BLaER1 (cell line): ENCODE measurements at regions not wholly inside any gene's neighbourhood (a gene's known extent, or its start where the extent isn't known, plus 50 kb on each side); places are given as distances from the start of the nearest gene placed in this dataset.
"Not testable (repeated sequence)": the region's sequence is repeated elsewhere in the genome, so short reads cannot be mapped to it uniquely, and the experiment has no call there.

Experiments
- H3K27ac ChIP-seq: shearing (Covaris generic); formaldehyde crosslinking; 2 replicates; pipeline ENCODE4 v1.8.1; 2022
- H3K27me3 ChIP-seq: shearing (Covaris generic); formaldehyde crosslinking; 2 replicates; pipeline ENCODE4 v1.8.1; 2022
- H3K36me3 ChIP-seq: shearing (Covaris generic); formaldehyde crosslinking; 2 replicates; pipeline ENCODE4 v1.8.1; 2022
- H3K4me1 ChIP-seq: shearing (Covaris generic); formaldehyde crosslinking; 2 replicates; pipeline ENCODE4 v1.8.1; 2022
- H3K4me2 ChIP-seq: shearing (Covaris generic); formaldehyde crosslinking; 2 replicates; pipeline ENCODE4 v1.8.1; 2022
- H3K4me3 ChIP-seq: shearing (Covaris generic); formaldehyde crosslinking; 2 replicates; pipeline ENCODE4 v1.8.1; 2022
- H3K9ac ChIP-seq: shearing (Covaris generic); formaldehyde crosslinking; 2 replicates; pipeline ENCODE4 v1.8.1; 2022
- H3K9me3 ChIP-seq: shearing (Covaris generic); formaldehyde crosslinking; 2 replicates; pipeline ENCODE4 v1.8.1; 2022
- H4K20me1 ChIP-seq: shearing (Covaris generic); formaldehyde crosslinking; 2 replicates; pipeline ENCODE4 v1.8.1; 2022
- Cebpa-rat ChIP-seq: shearing (Covaris generic); IDR thresholded peaks from 2 replicates; pipeline ENCODE4 v1.8.1; 2022

DNA sequence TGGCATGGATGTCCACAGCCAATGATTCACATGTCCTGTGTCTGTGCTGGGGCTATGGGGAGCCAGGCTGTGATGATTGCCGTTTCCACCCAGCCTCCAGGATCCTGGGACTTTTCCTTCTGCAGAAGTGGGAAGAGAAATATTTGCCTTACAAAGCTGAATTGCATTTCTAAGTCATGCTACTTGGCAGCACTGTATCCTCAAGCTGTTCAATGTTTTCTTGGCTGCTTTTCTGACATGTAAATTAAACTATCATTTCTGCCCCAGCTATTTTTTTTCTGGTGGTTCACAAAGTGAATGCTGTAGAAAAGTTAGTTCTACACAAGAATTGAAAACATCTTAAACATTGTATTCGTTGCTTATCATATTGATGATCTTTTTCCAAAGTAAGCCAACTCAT is 51.9 kb upstream of the TCERG1L start:
- no peaks in the 10 kb centered on the region for H4K20me1 ChIP-seq
- H3K9ac ChIP-seq: no peak overlapping the region
- TF ChIP-seq Cebpa-rat: no peak
- no peak overlapping the region for H3K4me2 ChIP-seq
- H3K9me3 ChIP-seq: peaks cover 9% of the 10 kb centered on the region
- no peak overlapping the region for H3K4me3 ChIP-seq
- no peaks in the 10 kb centered on the region for H3K27me3 ChIP-seq
- no peak overlapping the region for H3K27ac ChIP-seq
- no peaks in the 10 kb centered on the region for H3K36me3 ChIP-seq
- no peaks in the 10 kb centered on the region for H3K4me1 ChIP-seq

DNA sequence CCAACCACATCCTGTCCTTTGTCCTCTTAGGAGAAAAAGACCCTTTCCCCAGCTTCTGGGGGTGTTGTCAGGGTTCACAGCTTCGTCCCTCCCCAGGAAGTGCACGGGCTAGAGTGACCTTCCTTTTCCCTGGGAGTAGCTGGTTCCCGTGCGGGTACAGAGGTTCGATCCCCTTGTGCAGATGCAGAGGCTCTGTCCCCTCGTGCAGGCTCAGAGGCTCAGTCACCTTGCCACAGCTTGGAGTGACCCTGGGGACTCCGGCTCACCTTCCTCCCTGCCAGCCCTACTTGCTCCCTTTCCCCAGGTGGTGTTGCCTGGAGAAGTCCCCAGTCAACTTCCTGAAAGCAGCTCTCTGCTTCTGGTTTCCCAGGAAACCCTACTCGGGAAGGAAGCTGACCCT is 60.0 kb upstream of the TCERG1L start:
- Histone ChIP-seq H3K4me2 (peak overlapping the region; percentile 20), H3K36me3 (0 out of 2 replicates have a peak, but pooled peaks cover 4% of the 10 kb centered on the region), H3K27me3 (no peaks in the 10 kb centered on the region), H3K4me3 (no peak overlapping the region), H3K4me1 (peaks cover 35% of the 10 kb centered on the region), H4K20me1 (no peaks in the 10 kb centered on the region), H3K9me3 (peaks cover 22% of the 10 kb centered on the region), H3K27ac (no peak overlapping the region), H3K9ac (no peak overlapping the region)
- no peak for TF ChIP-seq Cebpa-rat

DNA sequence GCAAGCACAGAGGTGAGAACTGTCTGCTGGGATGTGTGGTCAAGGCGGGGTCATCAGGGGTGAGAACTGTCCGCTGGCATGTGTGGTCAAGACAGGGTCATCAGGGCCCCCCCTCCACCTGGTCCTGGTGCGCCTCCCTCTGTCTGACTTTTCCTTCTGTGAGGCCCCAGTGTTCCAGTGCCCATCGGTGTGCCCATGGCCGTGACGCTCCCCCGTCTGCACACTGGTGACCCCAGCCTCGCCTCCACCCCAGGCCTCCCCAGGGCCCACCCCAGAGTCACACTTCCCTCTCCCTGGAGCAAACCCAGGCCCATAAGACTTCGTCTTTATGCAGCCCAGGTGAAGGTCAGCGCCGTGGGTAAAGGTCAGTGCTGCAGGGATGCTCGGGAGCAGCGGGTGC is 70.1 kb upstream of the TCERG1L start:
- Histone ChIP-seq H4K20me1 (no peaks in the 10 kb centered on the region), H3K27me3 (no peaks in the 10 kb centered on the region), H3K27ac (no peak overlapping the region), H3K4me2 (no peak overlapping the region), H3K36me3 (no peaks in the 10 kb centered on the region), H3K9ac (no peak overlapping the region), H3K4me1 (no peaks in the 10 kb centered on the region; the same call in none of the 2 replicates), H3K9me3 (no peaks in the 10 kb centered on the region), H3K4me3 (no peak overlapping the region)
- TF ChIP-seq Cebpa-rat: no peak

DNA sequence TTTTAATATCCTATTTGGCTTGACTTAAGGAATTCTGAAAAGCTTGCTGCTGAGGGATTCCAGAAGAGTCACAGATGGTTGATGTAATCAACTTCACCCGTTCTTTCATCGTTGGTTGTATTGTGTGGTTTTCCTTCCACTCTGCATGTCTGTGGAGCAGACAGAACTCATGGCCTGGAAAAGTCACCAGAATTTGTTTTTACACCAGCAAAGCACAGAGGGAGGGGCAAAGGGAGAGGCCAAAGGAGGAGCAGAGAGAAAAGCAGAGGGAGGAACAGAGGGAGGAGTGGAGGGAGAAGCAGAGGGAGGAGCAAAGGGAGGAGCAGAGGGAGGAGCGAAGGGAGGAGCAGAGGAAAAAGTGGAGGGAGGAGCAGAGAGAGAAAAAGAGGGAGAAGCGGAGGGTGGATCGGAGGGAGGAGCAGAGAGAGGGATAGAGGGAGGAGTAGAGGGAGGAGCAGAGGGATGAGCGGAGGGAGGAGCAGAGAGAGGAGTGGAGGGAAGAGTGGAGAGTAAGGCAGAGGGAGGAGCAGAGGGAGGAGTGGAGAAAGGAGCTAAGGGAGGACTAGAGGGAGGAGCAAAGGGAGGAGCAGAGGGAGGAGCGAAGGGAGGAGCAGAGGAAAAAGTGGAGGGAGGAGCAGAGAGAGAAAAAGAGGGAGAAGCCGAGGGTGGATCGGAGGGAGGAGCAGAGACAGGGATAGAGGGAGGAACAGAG is 73.8 kb upstream of the TCERG1L start:
- H3K27me3 ChIP-seq, H4K20me1 ChIP-seq, H3K4me1 ChIP-seq, H3K4me3 ChIP-seq, H3K4me2 ChIP-seq, H3K27ac ChIP-seq, H3K9me3 ChIP-seq, H3K36me3 ChIP-seq, H3K9ac ChIP-seq: not testable (repeated sequence)

DNA sequence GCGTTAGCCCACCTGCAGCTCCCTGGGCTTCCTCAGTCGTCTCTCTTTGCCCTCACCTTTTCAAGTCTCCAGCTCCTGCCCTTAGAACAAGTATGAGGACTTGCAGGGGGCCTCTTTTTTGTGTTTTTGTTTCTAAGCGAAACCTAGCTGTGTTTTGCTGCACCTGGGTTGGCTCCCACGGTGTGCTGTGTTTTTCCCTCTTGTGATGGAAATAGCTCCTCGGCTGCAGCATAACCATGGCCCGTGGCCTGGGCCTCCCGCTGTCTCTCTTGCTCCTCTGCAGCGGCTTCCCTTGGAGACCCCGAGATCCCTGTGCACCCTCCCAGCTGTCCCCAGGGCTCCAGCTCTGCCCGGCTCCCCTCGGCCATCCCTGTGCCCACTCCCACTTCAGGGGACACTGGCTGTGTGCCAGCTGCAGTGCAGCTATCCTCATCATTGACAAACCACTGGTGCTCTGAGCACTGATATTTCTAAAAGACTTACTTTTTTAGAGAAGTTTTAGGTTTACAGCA is 75.6 kb upstream of the TCERG1L start:
- no peak overlapping the region for H3K27ac ChIP-seq
- H3K4me1 ChIP-seq: no peaks in the 10 kb centered on the region; the same call in 1 of the 2 replicates
- H3K4me3 ChIP-seq: no peak overlapping the region
- H3K36me3 ChIP-seq: no peaks in the 10 kb centered on the region
- no peak overlapping the region for H3K9ac ChIP-seq
- no peaks in the 10 kb centered on the region for H4K20me1 ChIP-seq
- no peaks in the 10 kb centered on the region for H3K9me3 ChIP-seq
- TF ChIP-seq Cebpa-rat: no peak
- no peak overlapping the region for H3K4me2 ChIP-seq
- no peaks in the 10 kb centered on the region for H3K27me3 ChIP-seq

DNA sequence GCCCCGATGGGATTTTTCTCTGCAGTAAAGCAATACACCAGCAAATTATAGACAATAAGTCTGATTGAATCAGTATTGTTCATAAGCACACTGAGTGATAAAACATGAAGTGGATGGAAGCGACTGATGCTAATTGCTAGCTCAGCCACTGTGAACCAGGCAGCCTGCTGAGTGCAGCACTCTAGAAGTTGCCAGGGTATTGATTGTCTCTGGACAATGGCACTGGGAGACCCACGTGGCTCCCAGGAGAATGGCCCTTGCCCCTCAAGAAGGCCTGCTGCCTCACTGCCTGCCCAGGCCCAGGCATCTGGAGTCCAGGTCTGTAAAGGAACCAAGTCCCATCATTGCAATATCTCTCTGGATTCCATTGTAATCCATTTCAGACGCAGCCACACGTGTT is 80.4 kb upstream of the TCERG1L start:
- TF ChIP-seq Cebpa-rat: no peak
- Histone ChIP-seq H3K9ac (no peak overlapping the region), H4K20me1 (no peaks in the 10 kb centered on the region), H3K4me1 (no peaks in the 10 kb centered on the region), H3K9me3 (no peaks in the 10 kb centered on the region), H3K4me2 (no peak overlapping the region), H3K27ac (no peak overlapping the region), H3K36me3 (no peaks in the 10 kb centered on the region), H3K27me3 (no peaks in the 10 kb centered on the region), H3K4me3 (no peak overlapping the region)

DNA sequence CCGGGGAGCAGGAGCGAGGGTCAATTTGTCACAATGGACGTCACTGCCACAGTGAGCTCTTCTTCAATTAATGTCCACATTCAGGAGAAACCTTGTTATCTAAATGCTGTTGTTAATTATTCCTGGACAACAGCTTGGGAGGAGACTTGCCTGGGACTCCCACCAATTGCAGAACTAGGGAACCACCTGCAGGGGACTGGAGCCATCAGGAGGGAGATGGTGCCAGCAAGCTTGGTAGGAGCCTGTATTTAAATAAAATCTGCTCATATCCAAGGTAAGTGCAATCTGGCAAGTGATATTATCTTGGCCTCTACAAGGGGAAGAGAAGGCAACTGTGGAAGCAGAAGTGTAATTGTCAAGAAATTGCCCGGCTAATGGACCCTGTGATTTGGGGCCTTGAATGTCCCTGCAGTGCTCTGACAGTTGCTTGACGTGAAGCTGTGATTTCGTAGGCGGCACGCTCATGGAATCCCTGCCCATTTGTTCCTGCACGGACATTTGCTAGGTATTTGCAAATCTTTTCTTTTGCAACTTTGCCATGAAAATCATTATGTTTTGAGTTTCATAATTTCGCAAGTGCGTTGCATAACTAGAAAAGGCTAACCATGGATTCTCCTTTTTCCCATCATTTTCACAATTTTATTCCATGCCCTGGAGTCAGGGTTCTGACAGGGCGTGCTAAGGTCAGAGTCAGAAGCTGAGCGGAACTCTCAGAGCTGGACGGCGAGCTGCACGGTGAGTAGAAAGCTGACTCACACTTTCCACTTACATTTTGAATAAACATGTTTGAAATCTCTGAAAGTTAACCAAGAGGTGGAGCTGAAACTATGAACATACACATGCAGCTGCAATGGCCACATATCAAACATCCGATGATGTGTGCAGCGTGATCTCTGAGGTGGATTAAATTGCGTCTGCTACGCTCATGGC is 84.9 kb upstream of the TCERG1L start:
- Histone ChIP-seq H3K4me2 (no peak overlapping the region), H3K27ac (no peak overlapping the region), H3K36me3 (no peaks in the 10 kb centered on the region), H3K9ac (no peak overlapping the region), H3K4me3 (no peak overlapping the region), H4K20me1 (no peaks in the 10 kb centered on the region), H3K4me1 (peaks cover under 1% of the 10 kb centered on the region; the same call in 1 of the 2 replicates), H3K9me3 (no peaks in the 10 kb centered on the region), H3K27me3 (no peaks in the 10 kb centered on the region)
- no peak for TF ChIP-seq Cebpa-rat

DNA sequence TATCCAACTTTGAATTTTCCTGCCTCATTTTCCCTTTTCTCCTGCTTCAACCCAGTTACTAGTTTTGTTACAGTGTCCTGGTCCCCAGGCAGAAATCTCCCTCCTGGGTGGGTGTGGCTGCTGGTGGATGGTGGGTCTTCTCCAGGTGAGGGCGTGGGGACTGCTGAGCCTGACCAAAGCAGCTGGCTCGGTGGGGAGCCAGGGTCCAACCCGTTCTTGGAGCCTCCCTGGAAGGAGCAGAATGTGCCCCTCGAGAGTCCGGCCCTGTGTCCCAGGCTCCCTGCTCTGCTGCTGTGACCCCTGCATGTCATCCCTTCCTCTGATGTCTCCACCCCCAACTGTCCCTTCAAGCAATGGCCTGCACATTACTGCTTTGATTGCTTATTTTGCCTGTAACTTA is 86.6 kb upstream of the TCERG1L start:
- H3K4me2 ChIP-seq: no peak overlapping the region
- H3K4me3 ChIP-seq: no peak overlapping the region
- H4K20me1 ChIP-seq: no peaks in the 10 kb centered on the region
- peaks cover 12% of the 10 kb centered on the region for H3K4me1 ChIP-seq
- H3K9me3 ChIP-seq: no peaks in the 10 kb centered on the region
- H3K36me3 ChIP-seq: no peaks in the 10 kb centered on the region
- no peak overlapping the region for H3K9ac ChIP-seq
- no peaks in the 10 kb centered on the region for H3K27me3 ChIP-seq
- no peak for TF ChIP-seq Cebpa-rat
- no peak overlapping the region for H3K27ac ChIP-seq

DNA sequence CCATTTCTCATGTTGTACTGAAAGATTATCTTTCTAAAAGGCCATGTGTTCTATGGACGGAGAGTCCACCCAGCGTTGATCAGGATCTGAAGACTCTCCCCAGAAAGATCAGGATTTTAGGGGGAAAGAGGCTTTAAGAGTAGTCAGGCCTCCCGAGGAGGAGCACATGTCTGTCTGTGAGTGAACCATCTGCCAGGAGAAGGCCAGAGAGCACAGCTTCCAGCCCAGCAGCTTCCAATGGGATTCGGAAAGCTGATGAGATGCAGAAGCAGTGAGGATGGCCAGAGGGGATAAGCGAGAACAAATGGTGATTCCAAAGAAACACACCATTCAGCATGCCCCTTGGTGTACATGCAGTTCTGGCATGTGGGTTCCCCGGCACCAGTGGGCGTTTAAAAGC is 88.5 kb upstream of the TCERG1L start:
- no peak overlapping the region for H3K9ac ChIP-seq
- no peak for TF ChIP-seq Cebpa-rat
- no peaks in the 10 kb centered on the region for H3K9me3 ChIP-seq
- H3K4me2 ChIP-seq: no peak overlapping the region
- no peaks in the 10 kb centered on the region for H4K20me1 ChIP-seq
- no peaks in the 10 kb centered on the region for H3K27me3 ChIP-seq
- no peak overlapping the region for H3K27ac ChIP-seq
- peaks cover 29% of the 10 kb centered on the region for H3K4me1 ChIP-seq
- H3K4me3 ChIP-seq: no peak overlapping the region
- no peaks in the 10 kb centered on the region for H3K36me3 ChIP-seq

DNA sequence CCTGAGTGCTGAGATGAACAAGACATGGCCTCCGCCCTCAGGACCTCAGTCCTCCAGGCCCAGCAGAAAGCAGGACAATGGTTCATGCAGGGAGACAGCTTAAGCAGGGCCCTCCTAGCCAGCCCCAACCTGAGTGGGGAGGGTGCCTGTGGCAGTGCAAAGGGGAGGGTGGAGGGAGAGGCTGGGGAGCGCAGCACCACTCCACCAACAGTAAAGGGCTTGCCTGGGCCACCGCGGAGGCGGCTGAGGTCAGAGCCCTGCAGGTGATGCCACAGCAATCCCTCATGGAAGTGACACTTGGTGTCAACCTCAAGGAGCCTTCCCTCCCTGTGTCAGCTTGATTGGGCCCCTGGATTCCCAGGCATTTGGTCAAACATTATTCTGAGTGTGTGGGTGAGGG is 89.0 kb upstream of the TCERG1L start:
- H3K27ac ChIP-seq: no peak overlapping the region
- H3K9me3 ChIP-seq: no peaks in the 10 kb centered on the region
- no peaks in the 10 kb centered on the region for H4K20me1 ChIP-seq
- no peak overlapping the region for H3K4me2 ChIP-seq
- H3K36me3 ChIP-seq: no peaks in the 10 kb centered on the region
- no peaks in the 10 kb centered on the region for H3K27me3 ChIP-seq
- H3K4me3 ChIP-seq: no peak overlapping the region
- peaks cover 30% of the 10 kb centered on the region for H3K4me1 ChIP-seq
- TF ChIP-seq Cebpa-rat: no peak
- H3K9ac ChIP-seq: no peak overlapping the region
